Liver (tissue), 8 donors: ENCODE measurements at regions not wholly inside any gene's neighbourhood (a gene's known extent, or its start where the extent isn't known, plus 50 kb on each side); places are given as distances from the start of the nearest gene placed in this dataset.

Experiments
- DNase-seq: peaks from one replicate; pipeline ENCODE4 v3.0.0-alpha.2; 2017; ENCODE audit warnings: low spot score
- H3K27ac ChIP-seq, 2 donors: one replicate each; pipeline ENCODE4 v1.7.0; 2013; ENCODE audit warnings: inconsistent platforms in 2 of 2, low read length in 2 of 2, control low read depth in 1 of 2, low read depth in 1 of 2, mild to moderate bottlenecking in 1 of 2
- H3K27me3 ChIP-seq, 4 donors: one replicate each; pipeline versions ENCODE4 v1.6.1 to v1.7.0; 2013; ENCODE audit warnings: low read length in 3 of 4, inconsistent platforms in 1 of 4, mild to moderate bottlenecking in 1 of 4, moderate library complexity in 1 of 4; ENCODE audit not compliant: control insufficient read depth in 4 of 4, insufficient read depth in 4 of 4
- H3K36me3 ChIP-seq, 4 donors: one replicate each; pipeline versions ENCODE4 v1.6.1 to v1.7.0; 2013; ENCODE audit warnings: low read length in 3 of 4, mild to moderate bottlenecking in 3 of 4, low read depth in 1 of 4, moderate library complexity in 1 of 4; ENCODE audit not compliant: control insufficient read depth in 4 of 4, insufficient read depth in 3 of 4
- H3K4me1 ChIP-seq, 4 donors: one replicate each; pipeline versions ENCODE4 v1.6.1 to v1.7.0; 2013; ENCODE audit warnings: low read length in 3 of 4, mild to moderate bottlenecking in 3 of 4, moderate library complexity in 1 of 4; ENCODE audit not compliant: control insufficient read depth in 4 of 4, insufficient read depth in 4 of 4
- H3K4me3 ChIP-seq, 3 donors: one replicate each; pipeline versions ENCODE4 v1.6.1 to v1.7.0; 2013; ENCODE audit warnings: low read length in 3 of 3, control low read depth in 1 of 3, low read depth in 1 of 3, mild to moderate bottlenecking in 1 of 3
- H3K9ac ChIP-seq, 2 donors: one replicate each; pipeline ENCODE4 v1.7.0; 2013; ENCODE audit warnings: low read length in 2 of 2, mild to moderate bottlenecking in 2 of 2, moderate library complexity in 2 of 2, control low read depth in 1 of 2, low read depth in 1 of 2
- H3K9me3 ChIP-seq, 4 donors: one replicate each; pipeline versions ENCODE4 v1.6.1 to v1.7.0; 2013; ENCODE audit warnings: low read length in 3 of 4; ENCODE audit not compliant: control insufficient read depth in 4 of 4
- ATF3 ChIP-seq: IDR thresholded peaks from 2 replicates; pipeline ENCODE4 v1.6.1; 2016; ENCODE audit warnings: antibody characterized with exemption
- EGR1 ChIP-seq, 2 donors: IDR thresholded peaks; 2 replicates each; pipeline ENCODE4 v1.6.1; 2016 to 2018; ENCODE audit warnings: antibody characterized with exemption in 2 of 2, low read depth in 2 of 2
- FOXA1 ChIP-seq: IDR thresholded peaks from 2 replicates; pipeline ENCODE4 v1.6.1; 2016; ENCODE audit warnings: antibody characterized with exemption
- FOXA2 ChIP-seq: IDR thresholded peaks from 2 replicates; pipeline ENCODE4 v1.6.1; 2016; ENCODE audit warnings: antibody characterized with exemption
- GABPA ChIP-seq, 2 donors: IDR thresholded peaks in 1 of 2; conservative IDR thresholded peaks in 1 of 2; 2 replicates each; pipeline ENCODE4 v1.6.1; 2016; ENCODE audit warnings: antibody characterized with exemption in 2 of 2, mild to moderate bottlenecking in 1 of 2, moderate library complexity in 1 of 2
- HNF4A ChIP-seq, 2 donors: conservative IDR thresholded peaks; 2 replicates each; pipeline ENCODE4 v1.6.1; 2016; ENCODE audit warnings: antibody characterized with exemption in 2 of 2, mild to moderate bottlenecking in 2 of 2
- HNF4G ChIP-seq: IDR thresholded peaks from 2 replicates; pipeline ENCODE4 v1.6.1; 2016; ENCODE audit warnings: antibody characterized with exemption
- JUND ChIP-seq, 2 donors: IDR thresholded peaks; 2 replicates each; pipeline ENCODE4 v1.6.1; 2016; ENCODE audit warnings: antibody characterized with exemption in 2 of 2
- NR2F2 ChIP-seq: IDR thresholded peaks from 2 replicates; pipeline ENCODE4 v1.6.1; 2016; ENCODE audit warnings: antibody characterized with exemption
- RAD21 ChIP-seq, 2 donors: IDR thresholded peaks; 2 replicates each; pipeline ENCODE4 v1.6.1; 2016; ENCODE audit warnings: antibody characterized with exemption in 2 of 2, mild to moderate bottlenecking in 2 of 2
- RXRA ChIP-seq, 2 donors: IDR thresholded peaks; 2 replicates each; pipeline ENCODE4 v1.6.1; 2017 to 2018; ENCODE audit warnings: antibody characterized with exemption in 2 of 2, mild to moderate bottlenecking in 1 of 2
- TAF1 ChIP-seq: conservative IDR thresholded peaks from 2 replicates; pipeline ENCODE4 v1.6.1; 2016; ENCODE audit warnings: antibody characterized with exemption, mild to moderate bottlenecking
- YY1 ChIP-seq: IDR thresholded peaks from 2 replicates; pipeline ENCODE4 v1.6.1; 2016; ENCODE audit warnings: antibody characterized with exemption, mild to moderate bottlenecking
- ZBTB33 ChIP-seq: IDR thresholded peaks from 2 replicates; pipeline ENCODE4 v1.6.1; 2016; ENCODE audit warnings: antibody characterized with exemption
- WGBS: extraction: QIAGEN DNeasy Blood & Tissue Kit; methylation state at CpG from one replicate; pipeline ENCODE4 v1.1.7; 2013; 5-methylcytosine and 5-hydroxymethylcytosine counted together
- TF ChIP-seq, protein P1 (sequence below): IDR thresholded peaks from 2 replicates; pipeline ENCODE4 v1.6.1; 2016; ENCODE audit warnings: antibody characterized with exemption
- TF ChIP-seq, protein P2 (sequence below): fragments of 150-350 bp; IDR thresholded peaks from 2 replicates; pipeline ENCODE4 v1.5.1; 2017; ENCODE audit warnings: improper control_type of control experiment, low read depth, low read length; ENCODE audit not compliant: missing input control
- TF ChIP-seq, protein P3 (sequence below): IDR thresholded peaks from 2 replicates; pipeline ENCODE4 v1.6.1; 2016; ENCODE audit warnings: antibody characterized with exemption, mild to moderate bottlenecking
- donor health status: healthy.
- donor health status: healthy.
- donor health status: healthy.
- donor health status: healthy.
- donor health status: healthy.

GRCh38 chr7:21358648-21359047 is 69.2 kb upstream of the SP4 start:
- Histone ChIP-seq H3K27me3 (no peaks in the 10 kb centered on the region), H3K9me3 (no peaks in the 10 kb centered on the region), H3K36me3 (no peaks in the 10 kb centered on the region), H3K9ac (no peak overlapping the region), H3K4me1 (no peaks in the 10 kb centered on the region), H3K27ac (no peak overlapping the region), H3K4me3 (no peak overlapping the region)
- no peak for DNase-seq
- 68% methylated on average over 5 of the region's 5 CpGs for WGBS
- no peak for TF ChIP-seq EGR1 (IDR thresholded peaks at IDR 0.05; ENCODE audit: low read depth in 2 of 2)
- TF ChIP-seq, protein P1, sequence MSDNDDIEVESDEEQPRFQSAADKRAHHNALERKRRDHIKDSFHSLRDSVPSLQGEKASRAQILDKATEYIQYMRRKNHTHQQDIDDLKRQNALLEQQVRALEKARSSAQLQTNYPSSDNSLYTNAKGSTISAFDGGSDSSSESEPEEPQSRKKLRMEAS: no peak
- TF ChIP-seq, protein P2, sequence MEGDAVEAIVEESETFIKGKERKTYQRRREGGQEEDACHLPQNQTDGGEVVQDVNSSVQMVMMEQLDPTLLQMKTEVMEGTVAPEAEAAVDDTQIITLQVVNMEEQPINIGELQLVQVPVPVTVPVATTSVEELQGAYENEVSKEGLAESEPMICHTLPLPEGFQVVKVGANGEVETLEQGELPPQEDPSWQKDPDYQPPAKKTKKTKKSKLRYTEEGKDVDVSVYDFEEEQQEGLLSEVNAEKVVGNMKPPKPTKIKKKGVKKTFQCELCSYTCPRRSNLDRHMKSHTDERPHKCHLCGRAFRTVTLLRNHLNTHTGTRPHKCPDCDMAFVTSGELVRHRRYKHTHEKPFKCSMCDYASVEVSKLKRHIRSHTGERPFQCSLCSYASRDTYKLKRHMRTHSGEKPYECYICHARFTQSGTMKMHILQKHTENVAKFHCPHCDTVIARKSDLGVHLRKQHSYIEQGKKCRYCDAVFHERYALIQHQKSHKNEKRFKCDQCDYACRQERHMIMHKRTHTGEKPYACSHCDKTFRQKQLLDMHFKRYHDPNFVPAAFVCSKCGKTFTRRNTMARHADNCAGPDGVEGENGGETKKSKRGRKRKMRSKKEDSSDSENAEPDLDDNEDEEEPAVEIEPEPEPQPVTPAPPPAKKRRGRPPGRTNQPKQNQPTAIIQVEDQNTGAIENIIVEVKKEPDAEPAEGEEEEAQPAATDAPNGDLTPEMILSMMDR: no peak
- no peak for TF ChIP-seq TAF1
- TF ChIP-seq HNF4G: no peak
- no peak for TF ChIP-seq RXRA (IDR thresholded peaks at IDR 0.05)
- TF ChIP-seq GABPA (IDR thresholded peaks at IDR 0.05 in 1 of 2, conservative IDR thresholded peaks at IDR 0.05 in 1 of 2): no peak
- no peak for TF ChIP-seq JUND (IDR thresholded peaks at IDR 0.05)
- TF ChIP-seq ATF3: no peak
- no peak for TF ChIP-seq YY1
- no peak for TF ChIP-seq NR2F2
- no peak for TF ChIP-seq FOXA2
- TF ChIP-seq FOXA1: no peak
- no peak for TF ChIP-seq ZBTB33
- no peak for TF ChIP-seq HNF4A (conservative IDR thresholded peaks at IDR 0.05)
- no peak for TF ChIP-seq RAD21 (IDR thresholded peaks at IDR 0.05)
- TF ChIP-seq, protein P3, sequence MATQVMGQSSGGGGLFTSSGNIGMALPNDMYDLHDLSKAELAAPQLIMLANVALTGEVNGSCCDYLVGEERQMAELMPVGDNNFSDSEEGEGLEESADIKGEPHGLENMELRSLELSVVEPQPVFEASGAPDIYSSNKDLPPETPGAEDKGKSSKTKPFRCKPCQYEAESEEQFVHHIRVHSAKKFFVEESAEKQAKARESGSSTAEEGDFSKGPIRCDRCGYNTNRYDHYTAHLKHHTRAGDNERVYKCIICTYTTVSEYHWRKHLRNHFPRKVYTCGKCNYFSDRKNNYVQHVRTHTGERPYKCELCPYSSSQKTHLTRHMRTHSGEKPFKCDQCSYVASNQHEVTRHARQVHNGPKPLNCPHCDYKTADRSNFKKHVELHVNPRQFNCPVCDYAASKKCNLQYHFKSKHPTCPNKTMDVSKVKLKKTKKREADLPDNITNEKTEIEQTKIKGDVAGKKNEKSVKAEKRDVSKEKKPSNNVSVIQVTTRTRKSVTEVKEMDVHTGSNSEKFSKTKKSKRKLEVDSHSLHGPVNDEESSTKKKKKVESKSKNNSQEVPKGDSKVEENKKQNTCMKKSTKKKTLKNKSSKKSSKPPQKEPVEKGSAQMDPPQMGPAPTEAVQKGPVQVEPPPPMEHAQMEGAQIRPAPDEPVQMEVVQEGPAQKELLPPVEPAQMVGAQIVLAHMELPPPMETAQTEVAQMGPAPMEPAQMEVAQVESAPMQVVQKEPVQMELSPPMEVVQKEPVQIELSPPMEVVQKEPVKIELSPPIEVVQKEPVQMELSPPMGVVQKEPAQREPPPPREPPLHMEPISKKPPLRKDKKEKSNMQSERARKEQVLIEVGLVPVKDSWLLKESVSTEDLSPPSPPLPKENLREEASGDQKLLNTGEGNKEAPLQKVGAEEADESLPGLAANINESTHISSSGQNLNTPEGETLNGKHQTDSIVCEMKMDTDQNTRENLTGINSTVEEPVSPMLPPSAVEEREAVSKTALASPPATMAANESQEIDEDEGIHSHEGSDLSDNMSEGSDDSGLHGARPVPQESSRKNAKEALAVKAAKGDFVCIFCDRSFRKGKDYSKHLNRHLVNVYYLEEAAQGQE: no peak

GRCh38 chr7:21359163-21359562 is 68.7 kb upstream of the SP4 start:
- no peaks in the 10 kb centered on the region for H3K27me3 ChIP-seq
- no peak overlapping the region for H3K4me3 ChIP-seq
- no peak overlapping the region for H3K9ac ChIP-seq
- no peaks in the 10 kb centered on the region for H3K9me3 ChIP-seq
- H3K27ac ChIP-seq: no peak overlapping the region
- WGBS: 76% methylated on average over 1 of the region's 1 CpG
- H3K36me3 ChIP-seq: no peaks in the 10 kb centered on the region
- no peaks in the 10 kb centered on the region for H3K4me1 ChIP-seq
- no peak for DNase-seq
- TF ChIP-seq GABPA (IDR thresholded peaks at IDR 0.05 in 1 of 2, conservative IDR thresholded peaks at IDR 0.05 in 1 of 2) (no peak), NR2F2 (no peak), YY1 (no peak), RXRA (IDR thresholded peaks at IDR 0.05) (no peak), TAF1 (no peak), FOXA2 (no peak), JUND (IDR thresholded peaks at IDR 0.05) (no peak), HNF4A (conservative IDR thresholded peaks at IDR 0.05) (no peak), FOXA1 (no peak), EGR1 (IDR thresholded peaks at IDR 0.05; ENCODE audit: low read depth in 2 of 2) (no peak)
- TF ChIP-seq, protein P3: no peak
- TF ChIP-seq, protein P1: no peak
- TF ChIP-seq, protein P2: no peak
